CD14-positive monocyte (primary cell): ENCODE measurements at regions not wholly inside any gene's neighbourhood (a gene's known extent, or its start where the extent isn't known, plus 50 kb on each side); places are given as distances from the start of the nearest gene placed in this dataset.

ENCODE experiments used
- DNase-seq, 3 donors: peaks; one replicate each; pipeline ENCODE4 v3.0.0-alpha.2; 2011 to 2022
- H2AFZ ChIP-seq: 2 replicates; pipeline ENCODE4 v1.6.0; 2012; ENCODE audit warnings: mild to moderate bottlenecking, low read depth, low read length, inconsistent platforms; ENCODE audit not compliant: insufficient read depth, poor library complexity, severe bottlenecking
- H3K27ac ChIP-seq, 2 donors: 1 replicate in 1 of 2; 2 replicates in 1 of 2; pipeline ENCODE4 v1.5.1; 2012 to 2013; ENCODE audit warnings: low read length in 2 of 2, control low read depth in 1 of 2, inconsistent platforms in 1 of 2, low read depth in 1 of 2, mild to moderate bottlenecking in 1 of 2
- H3K27me3 ChIP-seq, 2 donors: one replicate each; pipeline versions ENCODE4 v1.6.0 to v1.6.1; 2011 to 2013; ENCODE audit warnings: low read length in 2 of 2; ENCODE audit not compliant: control insufficient read depth in 2 of 2, insufficient read depth in 2 of 2
- H3K36me3 ChIP-seq, 2 donors: replicated peaks in 1 of 2; 1 replicate in 1 of 2; 2 replicates in 1 of 2; pipeline versions ENCODE4 v1.5.1 to v1.6.1; 2012 to 2013; ENCODE audit warnings: low read length in 2 of 2, control low read depth in 1 of 2, inconsistent platforms in 1 of 2, mild to moderate bottlenecking in 1 of 2; ENCODE audit not compliant: insufficient read depth in 2 of 2, control insufficient read depth in 1 of 2
- H3K4me1 ChIP-seq, 2 donors: 1 replicate in 1 of 2; 2 replicates in 1 of 2; pipeline versions ENCODE4 v1.5.1 to v1.6.1; 2012 to 2013; ENCODE audit warnings: low read length in 2 of 2, control low read depth in 1 of 2, inconsistent platforms in 1 of 2, mild to moderate bottlenecking in 1 of 2, moderate library complexity in 1 of 2; ENCODE audit not compliant: insufficient read depth in 2 of 2, control insufficient read depth in 1 of 2
- H3K4me2 ChIP-seq: replicated peaks from 2 replicates; pipeline ENCODE3; 2012; ENCODE audit warnings: low read length, moderate library complexity, mild to moderate bottlenecking; ENCODE audit not compliant: poor library complexity, severe bottlenecking; ENCODE audit errors: extremely low read depth
- H3K4me3 ChIP-seq, 3 experiments: fragments of 200-600 bp in 1 of 3; sonication (generic) in 1 of 3; replicated peaks in 1 of 3; 1 replicate in 2 of 3; 2 replicates in 1 of 3; pipeline ENCODE4 v1.5.1; 2011 to 2013; ENCODE audit warnings: low read length in 3 of 3, mild to moderate bottlenecking in 3 of 3, control low read depth in 2 of 3, low read depth in 2 of 3, inconsistent platforms in 1 of 3, moderate library complexity in 1 of 3
- H3K79me2 ChIP-seq: 2 replicates; pipeline ENCODE4 v1.6.0; 2012; ENCODE audit warnings: mild to moderate bottlenecking, control low read depth, inconsistent platforms, low read length, moderate library complexity; ENCODE audit not compliant: insufficient read depth
- H3K9ac ChIP-seq: 2 replicates; pipeline ENCODE4 v1.6.0; 2017; ENCODE audit warnings: low read length, mild to moderate bottlenecking; ENCODE audit not compliant: insufficient read depth, poor library complexity, severe bottlenecking
- H3K9me3 ChIP-seq, 2 donors: replicated peaks in 1 of 2; 1 replicate in 1 of 2; 2 replicates in 1 of 2; pipeline versions ENCODE4 v1.5.1 to v1.6.1; 2012 to 2013; ENCODE audit warnings: low read length in 2 of 2, control low read depth in 1 of 2; ENCODE audit not compliant: control insufficient read depth in 1 of 2, insufficient read depth in 1 of 2
- H4K20me1 ChIP-seq: 2 replicates; pipeline ENCODE4 v1.6.0; 2012; ENCODE audit warnings: mild to moderate bottlenecking, low read length, control low read depth, moderate library complexity; ENCODE audit not compliant: insufficient read depth
- H3K27ac Mint-ChIP-seq, 7 donors: one replicate each; pipeline ENCODE4 v1.8.0; 2020; ENCODE audit warnings: mild to moderate bottlenecking in 7 of 7, mixed read lengths in 7 of 7, moderate library complexity in 6 of 7, inconsistent platforms in 2 of 7
- H3K27me3 Mint-ChIP-seq, 3 donors: one replicate each; pipeline ENCODE4 v1.8.0; 2021 to 2022; ENCODE audit warnings: low read depth in 3 of 3, mild to moderate bottlenecking in 3 of 3, mixed read lengths in 3 of 3, moderate library complexity in 3 of 3, inconsistent platforms in 1 of 3
- H3K36me3 Mint-ChIP-seq, 2 donors: one replicate each; pipeline ENCODE4 v1.8.0; 2020; ENCODE audit warnings: mixed read lengths in 2 of 2, inconsistent platforms in 1 of 2, mild to moderate bottlenecking in 1 of 2
- H3K4me1 Mint-ChIP-seq: one replicate; pipeline ENCODE4 v1.8.0; 2020; ENCODE audit warnings: mild to moderate bottlenecking, mixed read lengths
- H3K4me3 Mint-ChIP-seq, 2 donors: one replicate each; pipeline ENCODE4 v1.8.0; 2020; ENCODE audit warnings: mild to moderate bottlenecking in 2 of 2, mixed read lengths in 2 of 2, moderate library complexity in 1 of 2
- H3K9me3 Mint-ChIP-seq, 7 donors: one replicate each; pipeline ENCODE4 v1.8.0; 2020 to 2022; ENCODE audit warnings: mixed read lengths in 7 of 7, mild to moderate bottlenecking in 6 of 7, moderate library complexity in 6 of 7, inconsistent platforms in 2 of 7
- WGBS: methylation state at CpG from one replicate; pipeline ENCODE4 v1.1.5; 2013; ENCODE audit warnings: missing lambda C conversion rate; ENCODE audit not compliant: insufficient coverage; 5-methylcytosine and 5-hydroxymethylcytosine counted together
- intact Hi-C, 2 donors: fragments of 100-400 bp; cut with micrococcal nuclease; formaldehyde crosslinking; loops; one replicate each; pipeline versions ENCODE4 v1.15.0 to v1.15.1; 2023
- TF ChIP-seq, protein P1 (sequence below): fragments of 200-600 bp; IDR thresholded peaks from one replicate; pipeline ENCODE4 v1.8.0; 2022; ENCODE audit warnings: antibody characterized with exemption, mild to moderate bottlenecking

DNA sequence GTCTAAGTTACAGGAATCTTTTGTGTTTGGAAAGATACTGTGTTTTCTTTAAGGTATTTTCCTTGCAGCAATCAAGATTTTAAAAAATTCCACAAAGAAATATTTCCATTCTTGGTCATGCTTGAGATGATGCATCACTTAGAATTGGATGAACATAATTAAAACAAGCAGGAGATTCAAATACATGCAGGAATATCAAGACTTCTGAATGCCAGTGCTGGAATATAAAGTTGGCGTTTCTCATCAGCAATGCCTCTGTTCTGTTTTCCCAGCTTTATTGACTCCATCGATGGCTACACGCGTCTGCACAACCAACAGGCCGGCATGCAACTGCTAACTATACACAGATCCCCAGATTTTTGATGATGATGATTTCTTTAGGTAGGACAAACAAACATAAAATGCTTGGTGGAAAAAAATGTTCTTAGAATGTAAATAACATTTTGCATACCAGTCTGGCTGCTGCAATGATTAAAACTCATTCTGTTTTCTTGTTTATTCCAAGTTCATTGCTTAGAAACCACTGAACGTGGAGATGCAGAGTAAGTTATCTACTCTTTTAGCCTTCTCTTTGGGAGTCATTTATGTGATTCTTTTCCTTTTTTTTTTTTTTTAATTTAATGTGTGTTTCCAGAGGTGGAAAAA is 91.3 kb upstream of the FAM171A1 start:
- TF ChIP-seq, protein P1, sequence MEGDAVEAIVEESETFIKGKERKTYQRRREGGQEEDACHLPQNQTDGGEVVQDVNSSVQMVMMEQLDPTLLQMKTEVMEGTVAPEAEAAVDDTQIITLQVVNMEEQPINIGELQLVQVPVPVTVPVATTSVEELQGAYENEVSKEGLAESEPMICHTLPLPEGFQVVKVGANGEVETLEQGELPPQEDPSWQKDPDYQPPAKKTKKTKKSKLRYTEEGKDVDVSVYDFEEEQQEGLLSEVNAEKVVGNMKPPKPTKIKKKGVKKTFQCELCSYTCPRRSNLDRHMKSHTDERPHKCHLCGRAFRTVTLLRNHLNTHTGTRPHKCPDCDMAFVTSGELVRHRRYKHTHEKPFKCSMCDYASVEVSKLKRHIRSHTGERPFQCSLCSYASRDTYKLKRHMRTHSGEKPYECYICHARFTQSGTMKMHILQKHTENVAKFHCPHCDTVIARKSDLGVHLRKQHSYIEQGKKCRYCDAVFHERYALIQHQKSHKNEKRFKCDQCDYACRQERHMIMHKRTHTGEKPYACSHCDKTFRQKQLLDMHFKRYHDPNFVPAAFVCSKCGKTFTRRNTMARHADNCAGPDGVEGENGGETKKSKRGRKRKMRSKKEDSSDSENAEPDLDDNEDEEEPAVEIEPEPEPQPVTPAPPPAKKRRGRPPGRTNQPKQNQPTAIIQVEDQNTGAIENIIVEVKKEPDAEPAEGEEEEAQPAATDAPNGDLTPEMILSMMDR: no peak

GRCh38 chr10:15461353-15462108 is 90.4 kb upstream of the FAM171A1 start:
- H3K4me1 Mint-ChIP-seq: no peaks in the 10 kb centered on the region
- intact Hi-C loops: no loop called here
- H3K4me1 ChIP-seq: no peaks in the 10 kb centered on the region
- no peak overlapping the region for H3K27ac ChIP-seq
- no peaks in the 10 kb centered on the region for H3K36me3 ChIP-seq
- H3K9me3 Mint-ChIP-seq: peaks cover 0 to 11% (median 4%) of the 10 kb centered on the region in 7 donors
- H3K4me3 ChIP-seq: no peak overlapping the region
- no peaks in the 10 kb centered on the region for H3K27me3 ChIP-seq
- peaks cover 0 to 3% (median 1%) of the 10 kb centered on the region in 3 donors for H3K27me3 Mint-ChIP-seq
- H3K27ac Mint-ChIP-seq: no peak overlapping the region
- H3K36me3 Mint-ChIP-seq: no peaks in the 10 kb centered on the region
- TF ChIP-seq, protein P1: no peak
- H3K9me3 ChIP-seq: no peaks in the 10 kb centered on the region
- no peak overlapping the region for H3K9ac ChIP-seq
- no peak for DNase-seq
- WGBS: 64% methylated on average over 8 of the region's 9 CpGs
- no peaks in the 10 kb centered on the region for H4K20me1 ChIP-seq
- no peak overlapping the region for H3K4me2 ChIP-seq
- H2AFZ ChIP-seq: no peak overlapping the region
- no peak overlapping the region for H3K4me3 Mint-ChIP-seq
- H3K79me2 ChIP-seq: no peaks in the 10 kb centered on the region

More for the DNA sequence above, 91.3 kb upstream of the FAM171A1 start:
- Histone ChIP-seq H3K9me3 (no peaks in the 10 kb centered on the region), H3K79me2 (no peaks in the 10 kb centered on the region), H2AFZ (no peak overlapping the region), H3K4me3 (no peak overlapping the region), H3K27ac (no peak overlapping the region), H4K20me1 (no peaks in the 10 kb centered on the region), H3K9ac (no peak overlapping the region), H3K27me3 (no peaks in the 10 kb centered on the region), H3K36me3 (no peaks in the 10 kb centered on the region), H3K4me2 (no peak overlapping the region), H3K4me1 (no peaks in the 10 kb centered on the region)
- WGBS: 92% methylated on average over 2 of the region's 6 CpGs
- Mint-ChIP-seq H3K36me3 (no peaks in the 10 kb centered on the region), H3K4me3 (no peak overlapping the region), H3K9me3 (peaks cover 0 to 10% (median 4%) of the 10 kb centered on the region in 7 donors), H3K27me3 (peaks cover 0 to 3% (median 1%) of the 10 kb centered on the region in 3 donors), H3K27ac (no peak overlapping the region), H3K4me1 (no peaks in the 10 kb centered on the region)
- intact Hi-C loops: no loop called here
- DNase-seq: no peak
